IMR-90 (cell line): ENCODE measurements at regions not wholly inside any gene's neighbourhood (a gene's known extent, or its start where the extent isn't known, plus 50 kb on each side); places are given as distances from the start of the nearest gene placed in this dataset.
A peak's percentile ranks its signal among the peaks of the same experiment; 100 is the strongest.

Source experiments
- CEBPB ChIP-seq: IDR thresholded peaks from 2 replicates; pipeline ENCODE4 v1.6.1; 2012; ENCODE audit warnings: low read depth, low read length, improper control_type of control experiment
- FOS ChIP-seq: fragments of 150-350 bp; IDR thresholded peaks from 2 replicates; pipeline ENCODE4 v1.6.1; 2016; ENCODE audit warnings: low read depth, low read length
- MAFK ChIP-seq: IDR thresholded peaks from 2 replicates; pipeline ENCODE4 v1.6.1; 2012; ENCODE audit warnings: low read depth, low read length, improper control_type of control experiment
- MAZ ChIP-seq: IDR thresholded peaks from 2 replicates; pipeline ENCODE4 v1.6.1; 2012; ENCODE audit warnings: low read depth, mild to moderate bottlenecking, low read length, improper control_type of control experiment, moderate library complexity, borderline replicate concordance
- MXI1 ChIP-seq: IDR thresholded peaks from 2 replicates; pipeline ENCODE4 v1.6.1; 2012; ENCODE audit warnings: low read depth, mild to moderate bottlenecking, low read length, moderate library complexity, borderline replicate concordance
- NFE2L2 ChIP-seq: fragments of 150-350 bp; IDR thresholded peaks from 2 replicates; pipeline ENCODE4 v1.6.1; 2016; ENCODE audit warnings: low read depth, mild to moderate bottlenecking, low read length
- POLR2A ChIP-seq: IDR thresholded peaks from 2 replicates; pipeline ENCODE4 v1.6.1; 2012; ENCODE audit warnings: mild to moderate bottlenecking, low read depth, low read length
- RAD21 ChIP-seq: IDR thresholded peaks from 2 replicates; pipeline ENCODE4 v1.6.1; 2012; ENCODE audit warnings: low read length, improper control_type of control experiment
- RCOR1 ChIP-seq: IDR thresholded peaks from 2 replicates; pipeline ENCODE4 v1.6.1; 2012; ENCODE audit warnings: mild to moderate bottlenecking, low read length, improper control_type of control experiment; ENCODE audit not compliant: insufficient replicate concordance
- RFX5 ChIP-seq: IDR thresholded peaks from 2 replicates; pipeline ENCODE4 v1.8.0; 2012; ENCODE audit warnings: low read depth, mild to moderate bottlenecking, low read length, moderate library complexity
- SMC3 ChIP-seq: fragments of 150-350 bp; IDR thresholded peaks from 2 replicates; pipeline ENCODE4 v1.6.1; 2016; ENCODE audit warnings: low read depth, mild to moderate bottlenecking, antibody characterized with exemption, low read length, moderate library complexity
- TF ChIP-seq, protein P1 (sequence below): conservative IDR thresholded peaks from 2 replicates; pipeline ENCODE4 v1.5.1; 2012; ENCODE audit warnings: mild to moderate bottlenecking, low read depth, low read length, improper control_type of control experiment
- TF ChIP-seq, protein P2 (sequence below): fragments of 150-350 bp; IDR thresholded peaks from 2 replicates; pipeline ENCODE4 v1.6.1; 2017; ENCODE audit warnings: mild to moderate bottlenecking, antibody characterized with exemption, low read length, low read depth

DNA sequence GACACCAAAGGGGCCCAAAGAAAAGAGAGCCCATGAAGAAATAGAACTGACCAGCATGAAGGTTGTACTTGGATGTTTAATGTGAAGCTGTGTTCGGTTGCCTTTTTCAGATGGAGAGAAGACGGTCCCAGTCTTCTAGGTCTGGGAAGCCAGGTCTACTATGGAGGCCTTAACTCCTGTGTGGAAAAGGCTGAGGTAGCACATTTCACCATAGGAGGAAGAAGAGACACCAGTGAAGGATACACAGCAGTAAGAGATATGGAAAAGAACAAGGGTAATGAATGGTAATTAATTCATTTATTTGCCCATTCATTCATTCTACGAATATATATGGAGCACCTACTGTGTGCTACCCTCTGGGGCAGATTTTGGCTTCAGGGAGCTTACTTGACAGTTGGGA is 151.6 kb upstream of the PLEKHG7 start:
- no peak for TF ChIP-seq MXI1
- TF ChIP-seq, protein P1, sequence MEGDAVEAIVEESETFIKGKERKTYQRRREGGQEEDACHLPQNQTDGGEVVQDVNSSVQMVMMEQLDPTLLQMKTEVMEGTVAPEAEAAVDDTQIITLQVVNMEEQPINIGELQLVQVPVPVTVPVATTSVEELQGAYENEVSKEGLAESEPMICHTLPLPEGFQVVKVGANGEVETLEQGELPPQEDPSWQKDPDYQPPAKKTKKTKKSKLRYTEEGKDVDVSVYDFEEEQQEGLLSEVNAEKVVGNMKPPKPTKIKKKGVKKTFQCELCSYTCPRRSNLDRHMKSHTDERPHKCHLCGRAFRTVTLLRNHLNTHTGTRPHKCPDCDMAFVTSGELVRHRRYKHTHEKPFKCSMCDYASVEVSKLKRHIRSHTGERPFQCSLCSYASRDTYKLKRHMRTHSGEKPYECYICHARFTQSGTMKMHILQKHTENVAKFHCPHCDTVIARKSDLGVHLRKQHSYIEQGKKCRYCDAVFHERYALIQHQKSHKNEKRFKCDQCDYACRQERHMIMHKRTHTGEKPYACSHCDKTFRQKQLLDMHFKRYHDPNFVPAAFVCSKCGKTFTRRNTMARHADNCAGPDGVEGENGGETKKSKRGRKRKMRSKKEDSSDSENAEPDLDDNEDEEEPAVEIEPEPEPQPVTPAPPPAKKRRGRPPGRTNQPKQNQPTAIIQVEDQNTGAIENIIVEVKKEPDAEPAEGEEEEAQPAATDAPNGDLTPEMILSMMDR, result no peak
- TF ChIP-seq MAFK, result peak; percentile 66
- TF ChIP-seq POLR2A, result no peak
- no peak for TF ChIP-seq RFX5
- TF ChIP-seq CEBPB, result no peak
- TF ChIP-seq RAD21, result no peak
- TF ChIP-seq SMC3, result no peak
- no peak for TF ChIP-seq RCOR1
- TF ChIP-seq FOS, result no peak
- TF ChIP-seq, protein P2, sequence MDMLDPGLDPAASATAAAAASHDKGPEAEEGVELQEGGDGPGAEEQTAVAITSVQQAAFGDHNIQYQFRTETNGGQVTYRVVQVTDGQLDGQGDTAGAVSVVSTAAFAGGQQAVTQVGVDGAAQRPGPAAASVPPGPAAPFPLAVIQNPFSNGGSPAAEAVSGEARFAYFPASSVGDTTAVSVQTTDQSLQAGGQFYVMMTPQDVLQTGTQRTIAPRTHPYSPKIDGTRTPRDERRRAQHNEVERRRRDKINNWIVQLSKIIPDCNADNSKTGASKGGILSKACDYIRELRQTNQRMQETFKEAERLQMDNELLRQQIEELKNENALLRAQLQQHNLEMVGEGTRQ, result no peak
- TF ChIP-seq NFE2L2, result no peak
- TF ChIP-seq MAZ, result no peak
